ENCODE measurements at regions not wholly inside any gene's neighbourhood (a gene's known extent, or its start where the extent isn't known, plus 50 kb on each side); places are given as distances from the start of the nearest gene placed in this dataset. TPM values are rescaled to one million over a fixed set of nuclear protein-coding genes. Genes with fewer than 3 reads are reported as not detected.

Small RNA genes in the stretch of these regions (small RNA-seq; reads per million reads assigned to genes)
- not detected for gene PPIAP63 (ENCODE audit: low replicate concordance)
- gene RF00592 (ENCODE audit: low replicate concordance): not detected

Measured in spinal cord (tissue), 1 donor.